HG03066 (cell line): ENCODE measurements at regions not wholly inside any gene's neighbourhood (a gene's known extent, or its start where the extent isn't known, plus 50 kb on each side); places are given as distances from the start of the nearest gene placed in this dataset.
"Not testable (repeated sequence)": the region's sequence is repeated elsewhere in the genome, so short reads cannot be mapped to it uniquely, and the experiment has no call there.

Experiments used
- ATAC-seq: cut with Tn5 transposase; IDR thresholded peaks from one replicate; pipeline ENCODE4 v1.9.1; 2021; ENCODE audit warnings: low read depth; ENCODE audit not compliant: unreplicated experiment

DNA sequence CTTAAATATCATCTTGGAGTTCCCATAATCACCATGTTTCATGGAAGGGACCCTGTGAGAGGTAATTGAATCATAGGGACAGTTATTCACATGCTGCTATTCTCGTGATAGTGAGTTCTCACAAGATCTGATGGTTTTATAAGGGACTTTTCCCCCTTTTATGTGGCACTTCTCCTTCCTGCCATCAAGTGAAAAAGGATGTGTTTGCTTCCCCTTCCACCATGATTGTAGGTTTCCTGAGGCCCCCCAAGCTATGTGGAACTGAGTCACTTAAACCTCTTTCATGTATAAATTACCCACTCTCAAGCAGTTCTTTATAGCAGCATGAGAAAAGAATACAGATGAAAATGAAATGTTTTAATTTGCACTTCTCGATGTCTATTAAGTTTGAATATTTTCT lies 112.0 kb downstream of the ZNF648 start:
- no peak for ATAC-seq

DNA sequence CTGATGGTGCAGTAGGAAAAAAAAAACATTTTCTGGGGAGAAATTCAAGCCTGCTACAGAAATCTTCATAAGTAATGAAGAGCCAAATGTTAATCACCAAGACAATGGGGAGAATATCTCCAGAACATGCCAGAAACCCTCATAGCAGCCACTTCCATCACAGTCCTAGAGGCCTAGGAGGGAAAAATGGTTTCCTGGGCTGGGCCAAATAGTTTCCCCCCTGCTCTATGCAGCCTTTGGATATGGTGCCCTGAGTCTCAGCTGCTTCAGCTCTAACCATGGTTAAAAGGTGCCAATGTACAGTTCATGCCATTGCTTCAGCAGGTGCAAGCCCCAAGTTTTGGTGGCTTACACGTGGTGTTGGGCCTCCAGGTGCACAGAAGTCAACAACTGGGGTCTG lies 113.1 kb downstream of the ZNF648 start:
- no peak for ATAC-seq

DNA sequence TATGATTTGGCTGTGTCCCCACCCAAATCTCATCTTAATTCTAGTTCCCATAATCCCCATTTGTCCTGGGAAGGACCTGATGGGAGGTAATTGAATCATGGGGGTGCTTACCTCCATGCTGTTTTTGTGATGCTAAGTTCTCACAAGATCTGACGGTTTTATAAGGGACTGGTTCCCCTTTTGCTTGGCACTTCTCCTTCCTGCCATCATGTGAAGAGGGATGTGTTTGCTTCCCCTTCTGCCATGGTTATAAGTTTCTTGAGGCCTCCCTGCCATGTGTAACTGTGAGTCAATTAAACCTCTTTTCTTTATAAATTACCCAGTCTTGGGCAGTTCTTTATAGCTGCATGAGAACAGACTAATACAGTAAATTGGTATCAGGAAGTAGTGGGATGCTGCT lies 114.1 kb downstream of the ZNF648 start:
- no peak for ATAC-seq

DNA sequence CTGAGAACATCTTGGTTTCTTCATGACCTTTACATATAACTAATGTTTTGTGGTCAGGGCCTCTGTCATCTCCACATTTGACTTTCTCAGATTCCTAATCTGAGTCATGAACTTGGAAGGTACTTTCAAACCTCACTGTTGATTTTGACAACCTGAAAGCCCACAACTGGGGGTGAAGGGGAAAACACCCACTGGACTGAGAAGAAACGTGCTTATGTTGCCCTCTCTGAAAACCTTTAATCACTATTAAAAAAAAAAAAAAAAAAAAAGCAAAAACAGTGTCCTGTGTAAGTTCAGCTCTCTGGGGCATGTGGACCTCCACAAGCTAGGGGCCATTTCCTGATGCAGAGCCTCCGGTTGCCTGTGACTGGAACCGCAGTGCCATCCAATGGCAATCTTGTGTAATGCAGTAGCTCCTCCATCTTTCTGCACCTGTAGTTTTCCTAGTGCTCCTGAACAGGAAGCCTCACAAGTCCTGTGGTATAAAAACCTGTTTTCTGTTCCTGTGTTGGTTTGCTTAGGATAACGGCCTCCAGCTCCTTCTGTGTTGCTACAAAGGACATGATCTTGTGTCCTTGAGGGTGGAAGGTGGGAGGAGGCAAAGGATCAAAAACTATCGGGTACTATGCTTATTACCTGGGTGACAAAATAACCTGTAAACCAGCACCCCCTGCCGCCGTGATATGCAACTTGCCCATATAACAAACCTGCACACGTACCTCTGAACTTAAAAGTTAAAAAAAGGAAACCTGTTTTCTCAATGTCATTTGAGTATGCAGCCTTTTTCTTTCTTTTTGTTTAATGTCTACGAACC lies 124.5 kb downstream of the ZNF648 start:
- ATAC-seq: peak; percentile 82

DNA sequence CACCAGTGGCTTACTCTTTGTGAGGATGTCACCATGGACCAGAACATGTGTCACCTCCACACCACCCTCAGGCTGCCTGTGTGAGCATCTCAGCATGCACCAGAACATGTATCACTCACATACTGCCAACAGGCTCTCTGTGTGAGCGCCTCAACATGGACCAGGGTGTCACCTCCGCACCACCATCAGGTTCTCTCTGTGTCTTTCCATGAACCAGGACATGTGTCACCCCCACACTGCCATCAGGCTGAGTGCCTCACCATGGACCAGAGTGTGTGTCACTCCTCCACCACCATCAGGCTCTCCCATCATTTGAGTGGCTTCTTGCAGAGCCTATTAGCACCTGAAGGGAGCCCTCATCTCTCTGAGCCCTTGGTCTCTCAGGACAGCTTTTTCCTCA lies 125.2 kb downstream of the ZNF648 start:
- ATAC-seq: peak; percentile 28

DNA sequence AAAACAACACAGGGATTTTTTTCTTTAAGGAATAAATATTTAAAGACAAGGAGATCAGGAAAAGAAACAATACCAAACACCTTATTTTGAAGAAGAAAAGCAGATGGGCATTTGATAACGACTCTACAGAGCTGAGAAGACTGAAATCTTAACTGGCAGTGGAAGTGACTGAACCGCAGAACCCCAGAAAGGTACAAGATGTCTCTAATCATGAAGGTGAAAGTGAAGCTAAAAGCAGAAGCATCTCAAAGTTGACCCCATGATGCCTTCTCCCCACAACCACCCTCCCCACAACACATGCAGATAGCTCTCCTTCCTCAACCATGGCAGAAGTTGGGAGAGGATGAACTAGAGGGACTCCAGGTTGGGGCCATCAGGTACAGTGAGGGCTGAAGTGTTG lies 129.6 kb downstream of the ZNF648 start:
- no peak for ATAC-seq

DNA sequence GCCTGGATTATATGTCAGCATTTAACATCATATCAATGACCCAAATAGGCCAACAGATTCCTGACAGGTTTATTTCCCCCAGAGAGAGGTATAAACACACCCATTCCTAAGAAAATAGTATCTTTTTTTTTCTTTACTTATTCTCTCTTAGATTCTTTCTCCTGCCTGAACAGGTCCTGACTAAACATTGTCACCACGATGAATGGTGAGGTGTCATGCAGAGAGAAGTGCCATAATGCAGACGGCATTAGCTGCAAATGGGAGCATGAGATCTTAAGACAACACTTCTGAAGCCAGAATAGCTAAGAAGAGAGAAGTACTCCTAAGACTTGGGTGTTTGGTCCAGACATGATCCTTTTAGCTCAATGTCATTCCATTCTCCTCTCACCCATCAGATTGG lies 131.3 kb downstream of the ZNF648 start:
- no peak for ATAC-seq

DNA sequence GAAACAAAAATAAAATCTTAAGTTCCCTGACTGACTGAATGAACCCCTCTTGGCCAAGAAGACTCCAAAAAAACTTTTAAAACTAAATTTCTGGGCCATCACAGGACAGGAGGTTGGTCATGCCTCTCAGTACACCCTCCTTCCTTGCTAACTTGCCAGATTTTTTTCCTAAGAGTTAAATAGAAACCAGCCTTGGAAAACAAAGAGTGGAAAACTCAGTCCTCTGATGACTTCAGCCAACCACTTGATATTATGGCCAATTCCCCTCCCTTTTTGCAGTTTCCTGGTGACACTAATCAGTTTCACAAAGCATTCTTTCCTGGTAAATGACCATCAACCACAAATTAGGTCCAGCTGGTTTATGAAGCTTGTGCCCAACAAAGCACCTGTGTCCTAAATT lies 134.8 kb downstream of the ZNF648 start:
- no peak for ATAC-seq

DNA sequence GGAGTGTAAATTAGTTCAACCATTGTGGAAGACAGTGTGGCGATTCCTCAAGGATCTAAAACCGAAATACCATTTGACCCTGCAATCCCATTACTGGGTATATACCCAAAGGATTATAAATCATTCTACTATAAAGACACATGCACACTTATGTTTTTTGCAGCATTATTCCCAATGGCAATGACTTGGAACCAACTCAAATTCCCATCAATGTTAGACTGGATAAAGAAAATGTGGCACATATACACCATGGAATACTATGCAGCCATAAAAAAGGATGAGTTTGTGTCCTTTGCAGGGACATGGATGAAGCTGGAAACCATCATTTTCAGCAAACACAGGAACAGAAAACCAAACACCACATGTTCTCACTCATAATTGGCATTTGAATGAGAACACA lies 137.5 kb downstream of the ZNF648 start:
- not testable (repeated sequence) for ATAC-seq

DNA sequence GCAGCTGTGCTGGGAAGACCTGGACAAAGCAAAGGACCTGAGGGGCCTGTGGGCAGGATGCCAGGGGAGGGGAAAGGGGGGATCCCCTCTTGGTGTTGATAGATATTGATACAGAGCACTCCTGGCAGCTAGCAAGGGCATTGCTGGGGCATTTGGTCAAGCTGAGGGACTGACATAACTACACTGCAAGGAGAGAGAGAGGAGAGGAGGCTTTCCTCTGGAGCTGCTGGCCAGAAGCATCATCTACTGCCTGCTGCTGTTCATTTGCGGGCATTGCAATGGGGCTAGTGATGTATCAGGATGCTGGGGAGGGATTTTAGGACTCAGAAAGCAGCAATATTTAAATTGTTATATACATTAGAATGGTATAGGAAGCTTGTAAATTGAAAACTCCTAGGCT lies 142.0 kb downstream of the ZNF648 start:
- ATAC-seq: no peak

DNA sequence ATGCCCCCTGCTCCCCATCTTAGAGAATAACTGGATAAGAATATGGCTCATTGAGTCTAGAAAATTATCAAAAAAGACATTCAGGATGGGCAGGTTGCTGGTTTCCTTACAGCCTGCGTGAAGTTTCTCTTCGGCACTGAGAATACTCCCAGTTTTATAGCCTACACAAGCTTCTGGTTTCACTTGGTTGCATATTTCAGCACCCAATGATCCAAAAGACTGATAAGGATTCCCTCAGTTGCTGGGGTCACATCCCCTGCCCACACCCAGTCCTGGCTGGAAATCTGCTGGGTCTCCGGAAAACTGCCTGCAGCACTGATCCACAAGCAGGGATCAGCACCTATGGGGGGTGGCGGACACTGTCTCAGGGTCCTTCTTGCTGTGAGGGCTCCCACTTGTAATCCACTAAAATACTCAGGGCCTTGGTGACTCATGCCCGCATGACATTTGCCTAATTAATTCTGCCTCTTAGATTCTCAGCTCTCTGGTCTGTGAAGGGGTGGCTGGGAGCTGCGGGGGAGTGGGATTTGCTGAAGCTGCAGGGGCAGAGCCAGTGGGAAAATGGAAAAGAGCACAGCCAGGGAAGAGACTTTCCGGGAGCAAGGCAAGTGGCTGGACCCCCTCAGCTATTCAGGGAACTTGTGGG lies 142.5 kb downstream of the ZNF648 start:
- no peak for ATAC-seq

DNA sequence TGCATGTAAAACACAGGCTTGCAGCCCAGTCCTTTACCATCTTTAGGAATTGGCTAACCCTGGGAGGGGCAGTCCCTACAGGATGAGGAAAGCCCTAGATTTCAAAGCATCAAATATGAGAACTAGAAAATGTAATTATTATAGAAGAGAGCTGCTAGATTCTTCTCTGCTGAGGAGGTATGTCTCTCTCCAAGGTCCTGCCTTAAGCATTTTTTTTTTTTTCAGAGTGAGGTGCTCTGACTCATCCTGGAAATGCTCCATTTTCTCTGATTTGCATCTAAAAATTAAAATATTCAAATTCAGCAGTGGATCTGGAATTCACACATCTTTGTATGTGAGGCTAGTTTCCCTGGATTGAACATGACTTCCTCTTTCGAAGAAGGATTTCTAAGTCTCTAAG lies 149.8 kb downstream of the ZNF648 start:
- no peak for ATAC-seq

DNA sequence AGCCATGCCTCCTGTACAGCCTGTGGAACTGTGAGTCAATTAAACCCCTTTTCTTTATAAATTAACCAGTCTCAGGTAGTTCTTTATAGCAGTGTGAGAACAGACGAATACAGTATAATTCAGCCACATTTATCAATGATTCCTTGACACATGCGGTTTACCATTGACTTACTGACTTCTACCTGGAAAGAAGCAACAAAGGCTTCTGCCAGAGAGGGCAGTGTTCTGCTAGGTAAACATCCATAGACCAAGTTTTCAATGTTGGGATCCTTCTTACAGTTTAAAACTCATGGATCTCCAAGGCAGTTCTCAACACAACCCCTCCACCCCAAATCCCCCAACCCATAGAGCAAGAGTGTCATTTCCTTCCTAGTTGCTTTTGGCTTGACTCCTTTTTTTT lies 150.6 kb downstream of the ZNF648 start:
- ATAC-seq: no peak

DNA sequence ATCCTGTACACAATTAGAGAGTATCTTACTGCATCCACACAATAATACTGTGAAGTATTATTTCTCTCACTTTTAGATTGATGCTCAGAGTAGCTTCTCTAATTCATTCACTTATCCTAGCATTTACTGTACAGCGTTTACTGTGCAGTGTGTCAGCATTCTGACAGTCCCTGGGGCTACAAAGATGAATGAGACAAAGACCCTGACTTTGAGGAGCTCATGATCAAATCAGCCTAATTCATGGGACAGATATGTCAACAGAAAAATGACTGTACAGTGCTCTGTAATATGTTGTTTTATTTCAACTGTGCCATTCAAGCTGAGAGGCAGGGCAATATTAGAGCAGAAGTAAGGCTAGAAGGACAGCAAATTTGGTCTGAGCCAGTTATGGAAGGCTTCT lies 152.5 kb downstream of the ZNF648 start:
- no peak for ATAC-seq

DNA sequence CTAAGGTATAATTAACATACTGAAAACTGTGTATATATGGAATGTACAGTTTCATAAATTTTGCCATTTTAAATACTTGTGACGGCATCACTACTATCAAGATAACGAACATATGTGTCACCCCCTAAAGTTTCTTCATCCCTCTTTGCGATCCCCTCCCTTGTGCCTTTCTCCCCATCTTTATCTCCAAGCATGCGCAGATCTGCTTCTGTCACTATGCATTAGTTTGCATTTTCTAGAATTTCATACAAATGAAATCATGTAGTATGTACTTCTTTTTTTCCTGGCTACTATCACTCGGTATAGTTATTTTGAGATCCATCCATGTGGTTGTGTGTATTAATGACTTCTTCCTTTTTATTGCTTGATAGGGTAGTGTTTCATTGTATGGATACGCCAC lies 154.9 kb downstream of the ZNF648 start:
- no peak for ATAC-seq

DNA sequence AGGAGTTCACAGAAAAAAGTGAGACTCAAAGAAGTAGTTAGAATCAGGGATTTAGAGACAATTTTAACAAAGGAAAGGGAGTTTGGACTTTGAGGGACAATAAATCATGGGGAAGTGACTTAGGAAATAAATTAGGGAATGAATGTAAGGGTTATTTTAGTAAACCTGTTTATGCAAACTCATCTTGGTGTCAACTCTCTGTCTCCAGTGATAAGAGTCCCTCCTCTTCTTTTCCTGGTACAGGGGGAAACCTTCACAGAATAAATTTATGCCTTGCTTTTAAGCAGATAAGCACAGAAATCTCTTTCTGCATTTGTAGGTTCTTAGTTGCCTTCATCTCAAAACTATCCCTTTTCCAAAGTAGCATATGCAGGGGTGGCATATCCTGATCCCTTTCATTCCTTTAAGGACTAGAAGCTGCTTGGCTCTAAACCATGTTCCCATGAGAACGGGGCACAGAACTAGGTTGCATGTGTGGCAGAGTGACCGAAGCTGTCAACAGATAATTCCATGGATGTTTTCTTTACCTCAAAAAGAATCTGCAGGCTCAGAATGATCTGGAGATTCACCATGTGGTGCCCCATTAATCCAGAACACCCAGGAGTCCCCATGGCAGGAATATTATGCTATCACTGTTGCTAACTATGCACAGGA lies 155.4 kb downstream of the ZNF648 start:
- ATAC-seq: no peak

DNA sequence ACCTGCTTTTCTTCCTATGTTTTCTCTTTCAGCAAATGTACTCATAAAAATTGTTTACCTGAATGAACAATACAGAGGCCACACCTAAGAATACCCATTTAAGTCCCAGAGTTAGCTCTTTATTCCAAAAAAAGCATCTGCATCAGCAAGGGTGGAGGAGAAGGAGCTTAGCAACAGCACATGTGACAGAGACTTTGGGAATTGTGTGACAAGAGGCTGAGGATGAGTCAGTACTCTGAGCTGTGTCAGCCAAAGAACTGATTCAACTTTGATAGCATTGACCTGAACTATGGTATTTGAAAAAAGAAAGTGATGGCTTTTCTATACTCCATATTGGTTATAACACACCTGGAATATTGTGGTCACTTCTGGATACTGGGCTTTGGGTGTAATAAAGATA lies 162.7 kb downstream of the ZNF648 start:
- ATAC-seq: no peak

DNA sequence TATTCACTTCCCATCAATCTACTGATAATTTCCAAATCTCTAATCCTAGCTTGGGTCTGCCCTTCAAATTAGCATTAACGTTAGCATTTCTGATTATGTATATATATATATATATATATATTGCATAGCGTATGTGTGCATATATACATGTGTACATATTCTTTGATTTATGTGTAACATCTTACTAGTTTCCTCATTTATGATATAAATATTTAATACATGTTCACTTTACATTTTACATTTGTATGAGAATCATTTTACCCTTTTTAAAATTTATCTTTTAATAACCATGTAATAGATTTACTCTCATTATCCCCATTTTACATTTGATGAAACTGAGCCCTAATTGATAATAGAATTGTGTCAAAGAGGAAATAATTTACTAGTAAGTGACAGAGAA lies 164.7 kb downstream of the ZNF648 start:
- ATAC-seq: no peak

DNA sequence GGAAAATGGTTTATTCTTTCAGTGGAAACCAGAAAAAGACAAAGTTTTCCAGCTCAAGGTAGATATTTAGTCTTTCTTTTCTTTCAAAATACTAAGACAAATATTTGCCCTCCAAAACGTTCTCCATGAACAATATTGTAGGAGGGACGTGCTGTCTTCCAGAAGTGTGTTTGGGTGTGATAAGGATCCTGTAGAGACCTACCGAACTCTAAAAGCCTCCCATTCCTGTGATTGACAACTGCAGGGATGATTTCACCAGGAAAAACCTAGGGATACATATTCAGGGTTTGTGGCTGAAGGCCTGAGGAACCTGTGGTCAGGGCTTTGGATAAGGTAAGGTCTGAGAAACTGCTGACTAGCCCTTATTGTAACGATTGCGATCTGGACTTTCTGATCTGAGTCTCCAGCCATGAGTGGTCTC lies 167.1 kb downstream of the ZNF648 start:
- no peak for ATAC-seq

DNA sequence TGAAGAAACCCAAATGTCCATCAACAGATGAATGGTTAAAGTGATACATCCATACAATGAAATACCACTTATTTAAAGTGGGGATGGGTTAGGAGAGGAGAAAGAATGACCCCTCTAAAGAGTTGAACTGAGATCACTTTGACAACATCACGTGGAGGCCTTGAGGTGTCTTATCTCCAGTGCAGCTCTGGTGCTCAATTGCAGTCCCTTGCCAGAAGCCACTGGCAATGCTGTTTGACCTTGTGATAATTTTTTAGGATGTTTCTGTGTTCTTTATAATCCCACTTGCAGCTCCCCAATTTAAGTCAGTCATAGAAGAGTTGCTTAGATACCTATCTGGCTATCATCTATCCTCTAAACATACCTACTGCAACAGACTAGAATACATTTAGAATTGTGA lies 167.6 kb downstream of the ZNF648 start:
- ATAC-seq: no peak

DNA sequence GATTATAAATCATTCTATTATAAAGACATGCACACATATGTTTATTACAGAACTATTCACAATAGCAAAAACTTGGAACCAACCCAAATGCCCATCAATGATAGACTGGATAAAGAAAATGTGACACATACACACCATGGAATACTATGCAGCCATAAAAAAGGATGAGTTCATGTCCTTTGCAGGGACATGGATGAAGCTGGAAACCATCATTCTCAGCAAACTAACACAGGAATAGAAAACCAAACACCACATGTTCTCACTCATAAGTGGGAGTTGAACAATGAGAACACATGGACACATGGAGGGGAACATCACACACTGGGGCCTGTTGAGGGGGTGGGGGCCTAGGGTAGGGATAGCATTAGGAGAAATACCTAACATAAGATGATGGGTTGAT lies 168.4 kb downstream of the ZNF648 start:
- not testable (repeated sequence) for ATAC-seq

DNA sequence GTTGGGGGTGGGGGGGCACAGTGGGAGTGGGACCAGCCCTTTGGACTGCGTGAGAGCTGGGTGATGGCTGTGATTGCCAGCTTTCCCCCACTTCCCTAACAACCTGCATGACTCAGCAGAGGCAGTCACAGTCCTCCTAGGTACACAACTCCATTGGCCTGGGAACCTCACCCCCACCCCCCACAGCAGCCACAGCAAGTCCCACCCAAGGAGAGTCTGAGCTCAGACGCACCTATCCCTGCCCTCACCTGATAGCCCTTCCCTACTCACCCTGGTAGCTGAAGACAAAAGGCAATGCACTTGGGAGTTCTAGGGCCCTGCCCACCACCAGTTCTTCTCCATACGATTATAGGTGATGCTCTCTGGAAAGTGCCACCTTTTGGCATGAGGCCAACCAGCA lies 188.9 kb downstream of the ZNF648 start:
- no peak for ATAC-seq
